Nephron (organoid): ENCODE measurements at regions not wholly inside any gene's neighbourhood (a gene's known extent, or its start where the extent isn't known, plus 50 kb on each side); places are given as distances from the start of the nearest gene placed in this dataset.

Experiments used
- H3K27ac Mint-ChIP-seq, 3 experiments: 2 replicates each; pipeline ENCODE4 v1.8.0; 2020; ENCODE audit warnings: mixed read lengths in 3 of 3, mild to moderate bottlenecking in 2 of 3, moderate library complexity in 1 of 3
- H3K27me3 Mint-ChIP-seq: 2 replicates; pipeline ENCODE4 v1.8.0; 2021; ENCODE audit warnings: low read depth, mild to moderate bottlenecking, moderate library complexity, mixed read lengths
- H3K36me3 Mint-ChIP-seq: 2 replicates; pipeline ENCODE4 v1.8.0; 2020; ENCODE audit warnings: low read depth, mixed read lengths
- H3K4me1 Mint-ChIP-seq: 2 replicates; pipeline ENCODE4 v1.8.0; 2020; ENCODE audit warnings: mixed read lengths
- H3K4me3 Mint-ChIP-seq, 3 experiments: 2 replicates each; pipeline ENCODE4 v1.8.0; 2020; ENCODE audit warnings: mild to moderate bottlenecking in 3 of 3, mixed read lengths in 3 of 3, moderate library complexity in 2 of 3
- H3K9me3 Mint-ChIP-seq: 2 replicates; pipeline ENCODE4 v1.8.0; 2020; ENCODE audit warnings: mixed read lengths
- TF ChIP-seq, protein P1 (sequence below), 3 experiments: fragments of 200-600 bp; sonication (generic); IDR thresholded peaks; one replicate each; pipeline ENCODE4 v1.5.0; 2021; ENCODE audit warnings: antibody characterized with exemption in 3 of 3; ENCODE audit not compliant: unreplicated experiment in 3 of 3

DNA sequence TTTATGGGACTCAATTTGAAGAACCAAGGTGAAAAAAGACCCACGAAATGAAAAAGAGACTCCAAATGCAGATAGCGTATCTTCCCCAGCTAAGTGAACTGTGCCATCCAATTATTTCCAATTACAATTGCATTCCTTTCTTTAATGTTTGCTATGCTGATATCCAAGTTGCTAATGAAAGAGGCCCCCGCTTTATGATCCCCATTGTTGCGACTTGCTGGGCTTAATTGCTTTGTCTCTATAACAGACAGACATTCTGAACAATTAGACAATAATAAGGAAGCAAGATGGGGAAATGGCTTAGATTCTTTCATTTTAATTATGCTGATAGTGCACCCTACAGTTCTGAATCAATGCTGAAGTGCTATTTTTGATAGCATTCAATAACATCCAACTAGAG is 354.3 kb downstream of the KIF4B start:
- H3K36me3 Mint-ChIP-seq: no peaks in the 10 kb centered on the region
- no peak overlapping the region for H3K4me3 Mint-ChIP-seq
- H3K27me3 Mint-ChIP-seq: no peaks in the 10 kb centered on the region
- TF ChIP-seq, protein P1, sequence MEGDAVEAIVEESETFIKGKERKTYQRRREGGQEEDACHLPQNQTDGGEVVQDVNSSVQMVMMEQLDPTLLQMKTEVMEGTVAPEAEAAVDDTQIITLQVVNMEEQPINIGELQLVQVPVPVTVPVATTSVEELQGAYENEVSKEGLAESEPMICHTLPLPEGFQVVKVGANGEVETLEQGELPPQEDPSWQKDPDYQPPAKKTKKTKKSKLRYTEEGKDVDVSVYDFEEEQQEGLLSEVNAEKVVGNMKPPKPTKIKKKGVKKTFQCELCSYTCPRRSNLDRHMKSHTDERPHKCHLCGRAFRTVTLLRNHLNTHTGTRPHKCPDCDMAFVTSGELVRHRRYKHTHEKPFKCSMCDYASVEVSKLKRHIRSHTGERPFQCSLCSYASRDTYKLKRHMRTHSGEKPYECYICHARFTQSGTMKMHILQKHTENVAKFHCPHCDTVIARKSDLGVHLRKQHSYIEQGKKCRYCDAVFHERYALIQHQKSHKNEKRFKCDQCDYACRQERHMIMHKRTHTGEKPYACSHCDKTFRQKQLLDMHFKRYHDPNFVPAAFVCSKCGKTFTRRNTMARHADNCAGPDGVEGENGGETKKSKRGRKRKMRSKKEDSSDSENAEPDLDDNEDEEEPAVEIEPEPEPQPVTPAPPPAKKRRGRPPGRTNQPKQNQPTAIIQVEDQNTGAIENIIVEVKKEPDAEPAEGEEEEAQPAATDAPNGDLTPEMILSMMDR (IDR thresholded peaks at IDR 0.05; ENCODE audit: unreplicated experiment in 3 of 3): no peak
- no peaks in the 10 kb centered on the region for H3K4me1 Mint-ChIP-seq
- H3K9me3 Mint-ChIP-seq: peaks cover 3% of the 10 kb centered on the region
- H3K27ac Mint-ChIP-seq: no peak overlapping the region

DNA sequence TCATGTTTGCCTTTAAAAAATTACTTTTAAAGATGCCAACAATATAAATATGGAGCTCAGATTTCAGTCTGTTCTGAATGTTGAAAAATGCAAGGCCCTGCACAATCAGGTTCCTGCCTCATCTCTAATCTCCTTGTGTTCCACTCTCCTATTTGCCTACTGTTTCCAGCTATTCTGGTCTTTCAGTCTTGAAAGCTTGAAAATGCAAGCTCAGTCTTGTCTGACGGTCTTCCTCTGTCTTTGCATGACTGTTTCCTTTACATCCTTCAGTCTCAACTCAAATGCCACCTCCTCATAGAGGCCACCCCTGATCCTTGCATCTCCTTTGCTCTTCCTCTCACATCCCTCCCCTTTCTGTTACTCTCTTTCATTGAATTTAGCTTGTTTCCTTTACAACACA is 354.9 kb downstream of the KIF4B start:
- no peaks in the 10 kb centered on the region for H3K4me1 Mint-ChIP-seq
- TF ChIP-seq, protein P1 (IDR thresholded peaks at IDR 0.05; ENCODE audit: unreplicated experiment in 3 of 3): no peak
- H3K36me3 Mint-ChIP-seq: no peaks in the 10 kb centered on the region
- no peak overlapping the region for H3K4me3 Mint-ChIP-seq
- H3K9me3 Mint-ChIP-seq: peaks cover 3% of the 10 kb centered on the region
- H3K27me3 Mint-ChIP-seq: no peaks in the 10 kb centered on the region
- no peak overlapping the region for H3K27ac Mint-ChIP-seq

- Mint-ChIP-seq H3K4me3 (no peak overlapping the region), H3K4me1 (no peaks in the 10 kb centered on the region), H3K27ac (no peak overlapping the region)
These were observed 366.9 kb downstream of the KIF4B start for GRCh38 chr5:155380480-155380879.

DNA sequence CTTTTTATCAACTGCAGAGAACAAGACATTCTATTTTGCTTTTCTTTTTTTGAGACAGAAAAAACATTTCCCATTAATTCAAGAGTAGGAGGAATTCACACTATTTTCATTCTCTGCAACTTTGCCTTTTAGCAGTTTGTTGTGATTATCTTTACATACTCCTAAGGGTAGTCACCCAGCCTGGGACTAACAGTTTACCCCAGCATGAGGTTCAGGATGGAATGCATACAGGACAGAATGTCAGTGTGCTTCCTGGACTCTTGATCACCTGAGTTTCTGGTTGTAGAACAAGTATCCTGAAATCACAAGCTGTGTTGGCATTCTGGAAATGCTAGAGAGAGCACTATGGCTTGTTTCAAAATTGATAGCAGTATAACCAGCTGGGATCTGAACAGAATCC is 368.1 kb downstream of the KIF4B start:
- Mint-ChIP-seq H3K27me3 (no peaks in the 10 kb centered on the region), H3K27ac (no peak overlapping the region), H3K36me3 (no peaks in the 10 kb centered on the region), H3K9me3 (no peaks in the 10 kb centered on the region), H3K4me3 (no peak overlapping the region), H3K4me1 (no peaks in the 10 kb centered on the region)
- TF ChIP-seq, protein P1 (IDR thresholded peaks at IDR 0.05; ENCODE audit: unreplicated experiment in 3 of 3): no peak

More at GRCh38 chr5:155380480-155380879, 366.9 kb downstream of the KIF4B start:
- no peaks in the 10 kb centered on the region for H3K36me3 Mint-ChIP-seq
- TF ChIP-seq, protein P1 (IDR thresholded peaks at IDR 0.05; ENCODE audit: unreplicated experiment in 3 of 3): no peak
- no peaks in the 10 kb centered on the region for H3K27me3 Mint-ChIP-seq
- peaks cover 3% of the 10 kb centered on the region for H3K9me3 Mint-ChIP-seq

DNA sequence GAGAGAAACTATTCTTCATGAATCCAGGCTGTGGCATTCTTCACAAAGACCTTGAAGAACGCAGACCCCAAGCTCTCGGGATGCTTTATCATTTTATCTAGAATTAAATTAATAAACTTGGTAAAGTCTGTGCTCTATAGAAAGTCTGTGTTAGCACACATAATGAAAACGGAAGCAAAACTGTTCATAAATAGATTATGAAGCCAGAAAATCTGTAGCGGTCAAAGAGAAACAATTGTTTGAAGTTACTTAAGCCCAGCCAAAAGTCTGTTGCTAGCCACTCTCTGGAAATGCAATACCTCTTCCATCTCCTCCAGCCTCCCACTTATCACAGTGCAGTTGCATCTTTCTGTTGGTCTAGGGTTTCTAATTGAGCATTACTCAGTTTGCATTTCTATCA is 375.9 kb downstream of the KIF4B start:
- H3K9me3 Mint-ChIP-seq: no peaks in the 10 kb centered on the region
- H3K4me3 Mint-ChIP-seq: no peak overlapping the region
- TF ChIP-seq, protein P1 (IDR thresholded peaks at IDR 0.05; ENCODE audit: unreplicated experiment in 3 of 3): no peak
- H3K36me3 Mint-ChIP-seq: no peaks in the 10 kb centered on the region
- no peak overlapping the region for H3K27ac Mint-ChIP-seq
- H3K4me1 Mint-ChIP-seq: no peaks in the 10 kb centered on the region
- H3K27me3 Mint-ChIP-seq: no peaks in the 10 kb centered on the region

- H3K27me3 Mint-ChIP-seq: peaks cover 4% of the 10 kb centered on the region
These were observed 381.2 kb downstream of the KIF4B start for GRCh38 chr5:155394727-155395126.

More at GRCh38 chr5:155394727-155395126, 381.2 kb downstream of the KIF4B start:
- Mint-ChIP-seq H3K36me3 (no peaks in the 10 kb centered on the region), H3K9me3 (no peaks in the 10 kb centered on the region), H3K4me1 (no peaks in the 10 kb centered on the region), H3K4me3 (no peak overlapping the region), H3K27ac (no peak overlapping the region)
- TF ChIP-seq, protein P1 (IDR thresholded peaks at IDR 0.05; ENCODE audit: unreplicated experiment in 3 of 3): no peak
